ENCODE measurements at regions not wholly inside any gene's neighbourhood (a gene's known extent, or its start where the extent isn't known, plus 50 kb on each side); places are given as distances from the start of the nearest gene placed in this dataset.

- no peak for DNase-seq
- Mint-ChIP-seq H3K36me3 (ENCODE audit: low read depth) (no peaks in the 10 kb centered on the region), H3K4me3 (no peak overlapping the region), H3K27ac (no peak overlapping the region), H3K9me3 (no peaks in the 10 kb centered on the region), H3K27me3 (no peaks in the 10 kb centered on the region), H3K4me1 (no peaks in the 10 kb centered on the region)
- intact Hi-C loops (cut with micrococcal nuclease) = no loop called here
- POLR2A ChIA-PET = no interaction called here
- no peak for TF ChIP-seq CTCF (IDR thresholded peaks at IDR 0.05)
- ATAC-seq (ENCODE audit: low read depth) = no peak
- CTCF ChIA-PET = no interaction called here
Observed at GRCh38 chrY:15415165-15415564, 890.8 kb downstream of the NLGN4Y start.

GRCh38 chrY:15418613-15419012 lies 894.3 kb downstream of the NLGN4Y start:
- intact Hi-C loops (cut with micrococcal nuclease) = no loop called here

GRCh38 chrY:15424665-15425132 lies 900.4 kb downstream of the NLGN4Y start:
- no peak for ATAC-seq (ENCODE audit: low read depth)

More at GRCh38 chrY:15418613-15419012, 894.3 kb downstream of the NLGN4Y start:
- ATAC-seq (ENCODE audit: low read depth) (no peak), DNase-seq (no peak)
- Mint-ChIP-seq H3K27ac (no peak overlapping the region), H3K9me3 (no peaks in the 10 kb centered on the region), H3K4me3 (no peak overlapping the region), H3K36me3 (ENCODE audit: low read depth) (no peaks in the 10 kb centered on the region), H3K4me1 (peaks cover 2% of the 10 kb centered on the region), H3K27me3 (no peaks in the 10 kb centered on the region)
- ChIA-PET CTCF (no interaction called here), POLR2A (no interaction called here)
- TF ChIP-seq CTCF (IDR thresholded peaks at IDR 0.05) = no peak

GRCh38 chrY:15440021-15440695 lies 915.8 kb downstream of the NLGN4Y start:
- Mint-ChIP-seq H3K4me3 (no peak overlapping the region), H3K4me1 (no peaks in the 10 kb centered on the region), H3K9me3 (peaks cover 3% of the 10 kb centered on the region), H3K27ac (no peak overlapping the region), H3K36me3 (ENCODE audit: low read depth) (no peaks in the 10 kb centered on the region), H3K27me3 (no peaks in the 10 kb centered on the region)
- TF ChIP-seq CTCF (IDR thresholded peaks at IDR 0.05) = no peak
- intact Hi-C loops (cut with micrococcal nuclease) = no loop called here
- ChIA-PET CTCF (no interaction called here), POLR2A (no interaction called here)
- DNase-seq (no peak), ATAC-seq (ENCODE audit: low read depth) (no peak)

More at GRCh38 chrY:15424665-15425132, 900.4 kb downstream of the NLGN4Y start:
- POLR2A ChIA-PET = no interaction called here
- no peaks in the 10 kb centered on the region for H3K36me3 Mint-ChIP-seq (ENCODE audit: low read depth)
- no peak for TF ChIP-seq CTCF (IDR thresholded peaks at IDR 0.05)
- H3K4me3 Mint-ChIP-seq = peak overlapping the region; percentile 87
- H3K27me3 Mint-ChIP-seq = no peaks in the 10 kb centered on the region
- H3K9me3 Mint-ChIP-seq = peaks cover 2% of the 10 kb centered on the region
- intact Hi-C loops (cut with micrococcal nuclease) = no loop called here
- no peak for DNase-seq
- peaks cover 21% of the 10 kb centered on the region for H3K4me1 Mint-ChIP-seq
- H3K27ac Mint-ChIP-seq = peak overlapping the region; percentile 77
- CTCF ChIA-PET = no interaction called here

- Mint-ChIP-seq H3K36me3 (ENCODE audit: low read depth) (no peaks in the 10 kb centered on the region), H3K4me3 (no peak overlapping the region), H3K4me1 (no peaks in the 10 kb centered on the region), H3K27ac (no peak overlapping the region), H3K27me3 (no peaks in the 10 kb centered on the region), H3K9me3 (peaks cover 3% of the 10 kb centered on the region)
- ChIA-PET CTCF (no interaction called here), POLR2A (no interaction called here)
- intact Hi-C loops (cut with micrococcal nuclease) = no loop called here
- no peak for TF ChIP-seq CTCF (IDR thresholded peaks at IDR 0.05)
- ATAC-seq (ENCODE audit: low read depth) (no peak), DNase-seq (no peak)
Observed at GRCh38 chrY:15440696-15441408, 916.5 kb downstream of the NLGN4Y start.

Measured in activated B cell treated with CpG ODN at 0.5 μM for 24 hours (primary cell).